GM23338 (cell line): ENCODE measurements at regions not wholly inside any gene's neighbourhood (a gene's known extent, or its start where the extent isn't known, plus 50 kb on each side); places are given as distances from the start of the nearest gene placed in this dataset.

Experiments used
- ATAC-seq: fragments of 200-7000 bp; cut with Tn5 transposase; 3 replicates; pipeline ENCODE4 v1.9.1; 2020
- DNase-seq: peaks from one replicate; pipeline ENCODE4 v3.0.0-alpha.2; 2015; ENCODE audit warnings: low spot score
- H2AFZ ChIP-seq: fragments of 200-600 bp; sonication (generic); 2 replicates; pipeline ENCODE4 v1.8.0; 2016; ENCODE audit warnings: antibody characterized with exemption, mild to moderate bottlenecking, moderate library complexity
- H3F3A ChIP-seq: fragments of 200-600 bp; sonication (generic); replicated peaks from 2 replicates; pipeline ENCODE4 v1.8.0; 2017; ENCODE audit warnings: antibody characterized with exemption, mixed run types, low read depth
- H3K27ac ChIP-seq: fragments of 200-600 bp; sonication (generic); 2 replicates; pipeline ENCODE4 v1.6.1; 2016; ENCODE audit warnings: low read depth
- H3K27me3 ChIP-seq: fragments of 200-600 bp; sonication (generic); 2 replicates; pipeline ENCODE4 v1.8.0; 2016; ENCODE audit warnings: mild to moderate bottlenecking, mixed run types, moderate library complexity; ENCODE audit not compliant: insufficient read depth
- H3K36me3 ChIP-seq: fragments of 200-600 bp; sonication (generic); 2 replicates; pipeline ENCODE4 v1.8.0; 2016; ENCODE audit warnings: mild to moderate bottlenecking; ENCODE audit not compliant: insufficient read depth
- H3K4me1 ChIP-seq: fragments of 200-600 bp; sonication (generic); 2 replicates; pipeline ENCODE4 v1.8.0; 2016; ENCODE audit warnings: mild to moderate bottlenecking, moderate library complexity; ENCODE audit not compliant: insufficient read depth
- H3K4me2 ChIP-seq: fragments of 200-600 bp; sonication (generic); 2 replicates; pipeline ENCODE4 v1.7.1; 2017; ENCODE audit warnings: mixed run types
- H3K4me3 ChIP-seq: fragments of 200-600 bp; sonication (generic); 2 replicates; pipeline ENCODE4 v1.6.1; 2016; ENCODE audit warnings: mixed run types
- H3K79me2 ChIP-seq: fragments of 200-600 bp; sonication (generic); replicated peaks from 2 replicates; pipeline ENCODE4 v1.8.0; 2017; ENCODE audit warnings: mild to moderate bottlenecking; ENCODE audit not compliant: insufficient read depth
- H3K9me2 ChIP-seq: fragments of 200-600 bp; sonication (generic); 2 replicates; pipeline ENCODE4 v1.8.0; 2017; ENCODE audit not compliant: insufficient read depth
- H4K20me1 ChIP-seq: fragments of 200-600 bp; sonication (generic); replicated peaks from 2 replicates; pipeline ENCODE4 v1.8.0; 2017; ENCODE audit warnings: mild to moderate bottlenecking; ENCODE audit not compliant: insufficient read depth
- H3K27ac Mint-ChIP-seq: 2 replicates; pipeline ENCODE4 v1.8.0; 2020; ENCODE audit warnings: inconsistent platforms, mild to moderate bottlenecking, moderate library complexity, mixed read lengths
- H3K27me3 Mint-ChIP-seq: 3 replicates; pipeline ENCODE4 v1.8.0; 2022; ENCODE audit warnings: low read depth, mild to moderate bottlenecking, moderate library complexity, mixed read lengths, inconsistent platforms; ENCODE audit not compliant: insufficient read depth, poor library complexity
- H3K36me3 Mint-ChIP-seq: 3 replicates; pipeline ENCODE4 v1.8.0; 2021; ENCODE audit warnings: low read depth, mild to moderate bottlenecking, inconsistent platforms, moderate library complexity, mixed read lengths
- H3K4me1 Mint-ChIP-seq: 3 replicates; pipeline ENCODE4 v1.8.0; 2020; ENCODE audit warnings: mild to moderate bottlenecking, inconsistent platforms, mixed read lengths
- H3K4me3 Mint-ChIP-seq: 3 replicates; pipeline ENCODE4 v1.8.0; 2021; ENCODE audit warnings: moderate library complexity, mild to moderate bottlenecking, inconsistent platforms, mixed read lengths
- H3K9me3 Mint-ChIP-seq: 3 replicates; pipeline ENCODE4 v1.8.0; 2020; ENCODE audit warnings: moderate library complexity, mild to moderate bottlenecking, inconsistent platforms, mixed read lengths
- CREB1 ChIP-seq: fragments of 250-450 bp; sonication (Bioruptor Pico); IDR thresholded peaks from 2 replicates; pipeline ENCODE4 v1.5.0; 2020; ENCODE audit warnings: low read depth, mild to moderate bottlenecking, moderate library complexity
- EZH2 ChIP-seq: fragments of 200-600 bp; sonication (generic); IDR thresholded peaks from one replicate; pipeline ENCODE4 v1.8.0; 2017; ENCODE audit warnings: antibody characterized with exemption, mild to moderate bottlenecking, low read depth; ENCODE audit not compliant: unreplicated experiment
- EZH2phosphoT487 ChIP-seq: fragments of 200-600 bp; sonication (generic); IDR thresholded peaks from one replicate; pipeline ENCODE4 v1.8.1; 2018; ENCODE audit warnings: antibody characterized with exemption; ENCODE audit not compliant: unreplicated experiment
- JUNB ChIP-seq: IDR thresholded peaks from one replicate; pipeline ENCODE4 v1.6.1; 2016; ENCODE audit warnings: antibody characterized with exemption; ENCODE audit not compliant: unreplicated experiment
- NANOG ChIP-seq: IDR thresholded peaks from 2 replicates; pipeline ENCODE4 v1.6.1; 2016; ENCODE audit warnings: antibody characterized with exemption, borderline replicate concordance
- POLR2AphosphoS5 ChIP-seq: IDR thresholded peaks from 2 replicates; pipeline ENCODE4 v1.6.1; 2016; ENCODE audit warnings: antibody characterized with exemption, low read depth
- STAT1 ChIP-seq: IDR thresholded peaks from one replicate; pipeline ENCODE4 v1.6.1; 2016; ENCODE audit warnings: antibody characterized with exemption; ENCODE audit not compliant: unreplicated experiment
- ZNF114 ChIP-seq: fragments of 250-450 bp; sonication (Bioruptor Pico); IDR thresholded peaks from 2 replicates; pipeline ENCODE4 v1.5.0; 2020; ENCODE audit warnings: mild to moderate bottlenecking, moderate library complexity
- ZNF331 ChIP-seq: fragments of 250-450 bp; sonication (Bioruptor Pico); IDR thresholded peaks from 2 replicates; pipeline ENCODE4 v1.5.0; 2020; ENCODE audit warnings: low read depth, mild to moderate bottlenecking, moderate library complexity
- TF ChIP-seq, protein P1 (sequence below): IDR thresholded peaks from 2 replicates; pipeline ENCODE4 v1.6.1; 2016; ENCODE audit warnings: antibody characterized with exemption
- TF ChIP-seq, protein P2 (sequence below): IDR thresholded peaks from one replicate; pipeline ENCODE4 v1.6.1; 2018; ENCODE audit warnings: antibody characterized with exemption; ENCODE audit not compliant: unreplicated experiment
- TF ChIP-seq, protein P3 (sequence below): fragments of 250-450 bp; sonication (Bioruptor Pico); IDR thresholded peaks from 2 replicates; pipeline ENCODE4 v1.5.0; 2020; ENCODE audit warnings: mild to moderate bottlenecking, moderate library complexity
- TF ChIP-seq, protein P4 (sequence below), 2 experiments: fragments of 200-600 bp in 1 of 2; sonication (generic) in 1 of 2; conservative IDR thresholded peaks; 2 replicates each; pipeline versions ENCODE4 v1.5.1 to v1.6.1; 2016 to 2017; ENCODE audit warnings: antibody characterized with exemption in 2 of 2, low read depth in 2 of 2, mild to moderate bottlenecking in 2 of 2, moderate library complexity in 1 of 2

DNA sequence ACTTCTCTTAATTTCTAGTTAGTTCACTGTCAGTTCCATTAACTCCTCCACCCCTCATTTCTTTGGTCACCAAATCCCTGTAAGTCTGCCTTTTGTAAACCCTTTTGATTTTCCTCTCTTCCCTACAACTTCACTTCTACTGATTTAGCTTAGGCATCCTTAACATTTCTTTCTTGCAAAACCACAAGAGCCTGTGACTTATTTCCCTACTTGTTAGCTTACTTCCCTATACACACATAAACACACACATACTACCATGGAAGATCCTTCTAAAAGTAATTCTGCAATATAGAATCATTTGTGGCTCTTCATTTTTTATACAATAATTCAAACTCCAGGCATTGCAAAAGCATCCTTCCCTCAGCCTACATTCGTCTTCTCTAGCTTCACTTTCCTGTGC lies 494.3 kb upstream of the USP15 start (continued):
- TF ChIP-seq, protein P1, sequence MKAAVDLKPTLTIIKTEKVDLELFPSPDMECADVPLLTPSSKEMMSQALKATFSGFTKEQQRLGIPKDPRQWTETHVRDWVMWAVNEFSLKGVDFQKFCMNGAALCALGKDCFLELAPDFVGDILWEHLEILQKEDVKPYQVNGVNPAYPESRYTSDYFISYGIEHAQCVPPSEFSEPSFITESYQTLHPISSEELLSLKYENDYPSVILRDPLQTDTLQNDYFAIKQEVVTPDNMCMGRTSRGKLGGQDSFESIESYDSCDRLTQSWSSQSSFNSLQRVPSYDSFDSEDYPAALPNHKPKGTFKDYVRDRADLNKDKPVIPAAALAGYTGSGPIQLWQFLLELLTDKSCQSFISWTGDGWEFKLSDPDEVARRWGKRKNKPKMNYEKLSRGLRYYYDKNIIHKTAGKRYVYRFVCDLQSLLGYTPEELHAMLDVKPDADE = no peak
- TF ChIP-seq ZNF331 (CRISPR knock-in tag) = no peak
- no peak for TF ChIP-seq CREB1 (CRISPR knock-in tag)
- no peak for TF ChIP-seq POLR2AphosphoS5

DNA sequence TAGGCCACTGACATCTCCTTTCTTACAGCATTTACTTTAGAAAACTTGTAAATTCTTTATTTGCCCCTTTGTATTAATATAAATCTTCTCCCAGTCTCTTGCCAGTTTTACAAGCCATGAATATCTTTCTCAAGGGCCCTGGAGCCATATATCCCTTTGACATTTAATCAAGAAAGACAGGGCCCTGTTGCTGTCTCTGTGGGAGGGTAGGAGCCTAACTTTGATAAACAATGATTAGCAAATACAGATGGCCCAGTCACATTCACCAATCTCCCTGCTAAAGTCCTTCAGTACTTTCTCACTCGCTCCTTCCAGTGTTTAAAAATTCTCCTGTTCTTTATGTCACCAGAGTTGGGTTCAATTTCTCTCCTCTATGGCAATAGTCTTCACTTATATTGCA lies 479.8 kb upstream of the USP15 start:
- H3F3A ChIP-seq = no peaks in the 10 kb centered on the region
- peaks cover 57% of the 10 kb centered on the region for H3K4me1 ChIP-seq
- no peaks in the 10 kb centered on the region for H4K20me1 ChIP-seq
- peaks cover 49% of the 10 kb centered on the region for H3K4me1 Mint-ChIP-seq
- H3K27ac Mint-ChIP-seq = peak overlapping the region; percentile 41; the same call in 1 of the 2 replicates
- H3K4me3 Mint-ChIP-seq = peak overlapping the region; percentile 21; the same call in 1 of the 3 replicates
- peak overlapping the region; percentile 59 for H3K4me2 ChIP-seq
- ATAC-seq (peak; percentile 81), DNase-seq (peak; percentile 28)
- H3K79me2 ChIP-seq = no peaks in the 10 kb centered on the region
- no peaks in the 10 kb centered on the region for H3K36me3 ChIP-seq
- H3K27ac ChIP-seq = peak overlapping the region; percentile 48
- no peaks in the 10 kb centered on the region; the same call in 2 of the 3 replicates for H3K9me3 Mint-ChIP-seq
- H3K27me3 ChIP-seq = no peaks in the 10 kb centered on the region
- H3K4me3 ChIP-seq = peak overlapping the region; percentile 28; the same call in 1 of the 2 replicates
- H3K36me3 Mint-ChIP-seq = no peaks in the 10 kb centered on the region
- no peaks in the 10 kb centered on the region for H3K27me3 Mint-ChIP-seq
- no peak overlapping the region for H2AFZ ChIP-seq
- H3K9me2 ChIP-seq = no peaks in the 10 kb centered on the region
- TF ChIP-seq, protein P2, sequence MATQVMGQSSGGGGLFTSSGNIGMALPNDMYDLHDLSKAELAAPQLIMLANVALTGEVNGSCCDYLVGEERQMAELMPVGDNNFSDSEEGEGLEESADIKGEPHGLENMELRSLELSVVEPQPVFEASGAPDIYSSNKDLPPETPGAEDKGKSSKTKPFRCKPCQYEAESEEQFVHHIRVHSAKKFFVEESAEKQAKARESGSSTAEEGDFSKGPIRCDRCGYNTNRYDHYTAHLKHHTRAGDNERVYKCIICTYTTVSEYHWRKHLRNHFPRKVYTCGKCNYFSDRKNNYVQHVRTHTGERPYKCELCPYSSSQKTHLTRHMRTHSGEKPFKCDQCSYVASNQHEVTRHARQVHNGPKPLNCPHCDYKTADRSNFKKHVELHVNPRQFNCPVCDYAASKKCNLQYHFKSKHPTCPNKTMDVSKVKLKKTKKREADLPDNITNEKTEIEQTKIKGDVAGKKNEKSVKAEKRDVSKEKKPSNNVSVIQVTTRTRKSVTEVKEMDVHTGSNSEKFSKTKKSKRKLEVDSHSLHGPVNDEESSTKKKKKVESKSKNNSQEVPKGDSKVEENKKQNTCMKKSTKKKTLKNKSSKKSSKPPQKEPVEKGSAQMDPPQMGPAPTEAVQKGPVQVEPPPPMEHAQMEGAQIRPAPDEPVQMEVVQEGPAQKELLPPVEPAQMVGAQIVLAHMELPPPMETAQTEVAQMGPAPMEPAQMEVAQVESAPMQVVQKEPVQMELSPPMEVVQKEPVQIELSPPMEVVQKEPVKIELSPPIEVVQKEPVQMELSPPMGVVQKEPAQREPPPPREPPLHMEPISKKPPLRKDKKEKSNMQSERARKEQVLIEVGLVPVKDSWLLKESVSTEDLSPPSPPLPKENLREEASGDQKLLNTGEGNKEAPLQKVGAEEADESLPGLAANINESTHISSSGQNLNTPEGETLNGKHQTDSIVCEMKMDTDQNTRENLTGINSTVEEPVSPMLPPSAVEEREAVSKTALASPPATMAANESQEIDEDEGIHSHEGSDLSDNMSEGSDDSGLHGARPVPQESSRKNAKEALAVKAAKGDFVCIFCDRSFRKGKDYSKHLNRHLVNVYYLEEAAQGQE = no peak
- TF ChIP-seq NANOG (no peak), POLR2AphosphoS5 (no peak), JUNB (no peak), STAT1 (no peak), CREB1 (CRISPR knock-in tag) (no peak), EZH2 (no peak), EZH2phosphoT487 (no peak), ZNF331 (CRISPR knock-in tag) (no peak), ZNF114 (CRISPR knock-in tag) (no peak)
- TF ChIP-seq, protein P3, sequence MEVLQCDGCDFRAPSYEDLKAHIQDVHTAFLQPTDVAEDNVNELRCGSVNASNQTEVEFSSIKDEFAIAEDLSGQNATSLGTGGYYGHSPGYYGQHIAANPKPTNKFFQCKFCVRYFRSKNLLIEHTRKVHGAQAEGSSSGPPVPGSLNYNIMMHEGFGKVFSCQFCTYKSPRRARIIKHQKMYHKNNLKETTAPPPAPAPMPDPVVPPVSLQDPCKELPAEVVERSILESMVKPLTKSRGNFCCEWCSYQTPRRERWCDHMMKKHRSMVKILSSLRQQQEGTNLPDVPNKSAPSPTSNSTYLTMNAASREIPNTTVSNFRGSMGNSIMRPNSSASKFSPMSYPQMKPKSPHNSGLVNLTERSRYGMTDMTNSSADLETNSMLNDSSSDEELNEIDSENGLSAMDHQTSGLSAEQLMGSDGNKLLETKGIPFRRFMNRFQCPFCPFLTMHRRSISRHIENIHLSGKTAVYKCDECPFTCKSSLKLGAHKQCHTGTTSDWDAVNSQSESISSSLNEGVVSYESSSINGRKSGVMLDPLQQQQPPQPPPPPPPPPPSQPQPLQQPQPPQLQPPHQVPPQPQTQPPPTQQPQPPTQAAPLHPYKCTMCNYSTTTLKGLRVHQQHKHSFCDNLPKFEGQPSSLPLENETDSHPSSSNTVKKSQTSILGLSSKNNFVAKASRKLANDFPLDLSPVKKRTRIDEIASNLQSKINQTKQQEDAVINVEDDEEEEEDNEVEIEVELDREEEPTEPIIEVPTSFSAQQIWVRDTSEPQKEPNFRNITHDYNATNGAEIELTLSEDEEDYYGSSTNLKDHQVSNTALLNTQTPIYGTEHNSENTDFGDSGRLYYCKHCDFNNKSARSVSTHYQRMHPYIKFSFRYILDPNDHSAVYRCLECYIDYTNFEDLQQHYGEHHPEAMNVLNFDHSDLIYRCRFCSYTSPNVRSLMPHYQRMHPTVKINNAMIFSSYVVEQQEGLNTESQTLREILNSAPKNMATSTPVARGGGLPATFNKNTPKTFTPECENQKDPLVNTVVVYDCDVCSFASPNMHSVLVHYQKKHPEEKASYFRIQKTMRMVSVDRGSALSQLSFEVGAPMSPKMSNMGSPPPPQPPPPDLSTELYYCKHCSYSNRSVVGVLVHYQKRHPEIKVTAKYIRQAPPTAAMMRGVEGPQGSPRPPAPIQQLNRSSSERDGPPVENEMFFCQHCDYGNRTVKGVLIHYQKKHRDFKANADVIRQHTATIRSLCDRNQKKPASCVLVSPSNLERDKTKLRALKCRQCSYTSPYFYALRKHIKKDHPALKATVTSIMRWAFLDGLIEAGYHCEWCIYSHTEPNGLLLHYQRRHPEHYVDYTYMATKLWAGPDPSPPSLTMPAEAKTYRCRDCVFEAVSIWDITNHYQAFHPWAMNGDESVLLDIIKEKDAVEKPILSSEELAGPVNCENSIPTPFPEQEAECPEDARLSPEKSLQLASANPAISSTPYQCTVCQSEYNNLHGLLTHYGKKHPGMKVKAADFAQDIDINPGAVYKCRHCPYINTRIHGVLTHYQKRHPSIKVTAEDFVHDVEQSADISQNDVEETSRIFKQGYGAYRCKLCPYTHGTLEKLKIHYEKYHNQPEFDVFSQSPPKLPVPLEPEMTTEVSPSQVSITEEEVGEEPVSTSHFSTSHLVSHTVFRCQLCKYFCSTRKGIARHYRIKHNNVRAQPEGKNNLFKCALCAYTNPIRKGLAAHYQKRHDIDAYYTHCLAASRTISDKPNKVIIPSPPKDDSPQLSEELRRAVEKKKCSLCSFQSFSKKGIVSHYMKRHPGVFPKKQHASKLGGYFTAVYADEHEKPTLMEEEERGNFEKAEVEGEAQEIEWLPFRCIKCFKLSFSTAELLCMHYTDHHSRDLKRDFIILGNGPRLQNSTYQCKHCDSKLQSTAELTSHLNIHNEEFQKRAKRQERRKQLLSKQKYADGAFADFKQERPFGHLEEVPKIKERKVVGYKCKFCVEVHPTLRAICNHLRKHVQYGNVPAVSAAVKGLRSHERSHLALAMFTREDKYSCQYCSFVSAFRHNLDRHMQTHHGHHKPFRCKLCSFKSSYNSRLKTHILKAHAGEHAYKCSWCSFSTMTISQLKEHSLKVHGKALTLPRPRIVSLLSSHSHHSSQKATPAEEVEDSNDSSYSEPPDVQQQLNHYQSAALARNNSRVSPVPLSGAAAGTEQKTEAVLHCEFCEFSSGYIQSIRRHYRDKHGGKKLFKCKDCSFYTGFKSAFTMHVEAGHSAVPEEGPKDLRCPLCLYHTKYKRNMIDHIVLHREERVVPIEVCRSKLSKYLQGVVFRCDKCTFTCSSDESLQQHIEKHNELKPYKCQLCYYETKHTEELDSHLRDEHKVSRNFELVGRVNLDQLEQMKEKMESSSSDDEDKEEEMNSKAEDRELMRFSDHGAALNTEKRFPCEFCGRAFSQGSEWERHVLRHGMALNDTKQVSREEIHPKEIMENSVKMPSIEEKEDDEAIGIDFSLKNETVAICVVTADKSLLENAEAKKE (CRISPR knock-in tag) = no peak
- TF ChIP-seq, protein P4, sequence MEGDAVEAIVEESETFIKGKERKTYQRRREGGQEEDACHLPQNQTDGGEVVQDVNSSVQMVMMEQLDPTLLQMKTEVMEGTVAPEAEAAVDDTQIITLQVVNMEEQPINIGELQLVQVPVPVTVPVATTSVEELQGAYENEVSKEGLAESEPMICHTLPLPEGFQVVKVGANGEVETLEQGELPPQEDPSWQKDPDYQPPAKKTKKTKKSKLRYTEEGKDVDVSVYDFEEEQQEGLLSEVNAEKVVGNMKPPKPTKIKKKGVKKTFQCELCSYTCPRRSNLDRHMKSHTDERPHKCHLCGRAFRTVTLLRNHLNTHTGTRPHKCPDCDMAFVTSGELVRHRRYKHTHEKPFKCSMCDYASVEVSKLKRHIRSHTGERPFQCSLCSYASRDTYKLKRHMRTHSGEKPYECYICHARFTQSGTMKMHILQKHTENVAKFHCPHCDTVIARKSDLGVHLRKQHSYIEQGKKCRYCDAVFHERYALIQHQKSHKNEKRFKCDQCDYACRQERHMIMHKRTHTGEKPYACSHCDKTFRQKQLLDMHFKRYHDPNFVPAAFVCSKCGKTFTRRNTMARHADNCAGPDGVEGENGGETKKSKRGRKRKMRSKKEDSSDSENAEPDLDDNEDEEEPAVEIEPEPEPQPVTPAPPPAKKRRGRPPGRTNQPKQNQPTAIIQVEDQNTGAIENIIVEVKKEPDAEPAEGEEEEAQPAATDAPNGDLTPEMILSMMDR (conservative IDR thresholded peaks at IDR 0.05; ENCODE audit: low read depth in 2 of 2) = no peak
